ENCODE measurements at regions not wholly inside any gene's neighbourhood (a gene's known extent, or its start where the extent isn't known, plus 50 kb on each side); places are given as distances from the start of the nearest gene placed in this dataset.

- TF ChIP-seq CTCF (conservative IDR thresholded peaks at IDR 0.05; ENCODE audit: low read depth in 2 of 2) = no peak
- no peak for TF ChIP-seq ZNF114 (CRISPR knock-in tag; IDR thresholded peaks at IDR 0.05)
- no peak for TF ChIP-seq EZH2 (IDR thresholded peaks at IDR 0.05; ENCODE audit: low read depth, unreplicated experiment)
- TF ChIP-seq JUNB (IDR thresholded peaks at IDR 0.05; ENCODE audit: unreplicated experiment) = no peak
- no peak for TF ChIP-seq POLR2AphosphoS5 (IDR thresholded peaks at IDR 0.05; ENCODE audit: low read depth)
These were observed 216.7 kb upstream of the IGFBP3 start for GRCh38 chr7:46137725-46138124.
